GM18868 (cell line): ENCODE measurements at regions not wholly inside any gene's neighbourhood (a gene's known extent, or its start where the extent isn't known, plus 50 kb on each side); places are given as distances from the start of the nearest gene placed in this dataset.

Experiments used
- ATAC-seq: cut with Tn5 transposase; IDR thresholded peaks from one replicate; pipeline ENCODE4 v1.9.1; 2021; ENCODE audit warnings: mild to moderate bottlenecking, moderate library complexity; ENCODE audit not compliant: unreplicated experiment

- ATAC-seq, result no peak
Measured at GRCh38 chr2:235168174-235168979, 216.6 kb downstream of the SH3BP4 start.

DNA sequence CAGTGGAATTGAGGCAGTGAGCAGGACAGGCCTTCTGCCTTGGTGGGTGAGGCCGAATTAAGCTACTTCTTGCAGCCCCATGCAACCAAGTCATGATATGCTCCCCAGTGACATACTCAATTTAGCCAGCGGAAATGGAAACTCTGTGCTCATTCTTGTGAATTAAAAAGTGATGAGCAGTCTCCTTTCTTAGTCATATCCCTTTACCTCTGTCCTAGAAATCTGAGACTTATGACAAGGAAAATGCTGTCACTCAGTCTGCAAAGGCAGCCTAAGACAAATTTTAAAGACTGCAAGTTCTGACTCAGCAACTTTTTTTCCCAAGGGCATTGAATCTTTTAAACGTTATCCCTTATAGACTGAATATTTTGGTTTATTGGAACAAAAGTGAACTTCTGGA is 218.2 kb downstream of the SH3BP4 start:
- no peak for ATAC-seq

GRCh38 chr2:235170536-235171521 is 219.0 kb downstream of the SH3BP4 start:
- ATAC-seq, result no peak

- ATAC-seq, result no peak
Measured at GRCh38 chr2:235171550-235172031, 219.8 kb downstream of the SH3BP4 start.

GRCh38 chr2:235180642-235181041 is 228.8 kb downstream of the SH3BP4 start:
- no peak for ATAC-seq

DNA sequence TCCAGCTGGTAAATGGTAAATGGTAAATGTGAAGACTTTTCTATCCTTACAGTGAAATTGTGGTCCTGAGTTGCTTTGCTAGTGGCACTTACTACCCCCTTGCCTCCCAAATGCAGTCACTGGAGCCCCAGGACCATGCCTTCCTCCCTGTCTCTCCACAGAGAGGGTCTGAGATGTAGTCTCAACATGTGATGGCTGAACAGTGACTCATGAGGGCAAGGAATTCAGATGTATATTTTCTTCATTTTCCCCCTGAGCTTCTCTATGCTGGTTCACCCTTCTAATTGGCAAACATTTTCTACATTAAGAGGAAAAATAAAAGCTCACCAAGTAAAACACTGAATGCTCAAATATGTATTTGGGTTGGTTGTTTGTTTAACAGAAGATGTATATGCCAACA is 232.0 kb downstream of the SH3BP4 start:
- no peak for ATAC-seq

DNA sequence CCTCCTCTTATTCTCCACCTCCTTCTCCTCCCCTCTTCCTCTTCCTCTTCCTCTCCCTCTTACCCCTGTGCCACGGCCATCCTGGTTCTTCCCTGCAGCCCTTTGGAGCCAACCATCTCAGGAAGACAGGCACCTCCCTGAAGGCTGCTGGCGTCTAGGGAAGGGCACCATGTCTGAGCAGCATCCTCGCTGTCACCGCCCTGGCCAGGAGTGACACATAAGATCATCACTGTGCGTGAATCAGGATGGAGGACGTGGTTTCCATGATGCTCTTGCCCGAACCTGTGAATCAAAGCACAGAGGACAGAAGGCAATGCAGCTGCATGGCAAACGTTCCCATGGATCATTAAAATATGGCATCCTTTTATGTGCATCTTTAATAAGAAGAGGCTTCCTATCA is 236.0 kb downstream of the SH3BP4 start:
- ATAC-seq, result no peak

DNA sequence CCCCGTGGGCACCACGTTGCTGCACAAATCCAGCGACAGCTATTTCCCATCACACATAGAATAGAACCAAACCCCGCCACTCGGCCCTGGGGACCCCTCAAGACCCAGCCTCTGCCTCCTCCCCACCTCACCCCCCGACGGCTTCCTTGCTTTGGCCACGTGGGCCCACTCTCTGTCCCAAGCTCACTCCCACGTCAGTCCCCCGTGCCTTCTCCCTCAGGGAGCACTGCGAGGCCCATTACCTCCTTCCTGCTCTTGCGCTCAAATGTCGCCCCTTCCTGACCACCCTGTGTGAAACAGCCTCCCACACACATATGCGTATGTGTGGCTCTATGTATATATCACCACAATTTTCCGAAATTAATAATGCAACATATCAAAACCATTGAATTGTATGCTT is 239.7 kb downstream of the SH3BP4 start:
- no peak for ATAC-seq

DNA sequence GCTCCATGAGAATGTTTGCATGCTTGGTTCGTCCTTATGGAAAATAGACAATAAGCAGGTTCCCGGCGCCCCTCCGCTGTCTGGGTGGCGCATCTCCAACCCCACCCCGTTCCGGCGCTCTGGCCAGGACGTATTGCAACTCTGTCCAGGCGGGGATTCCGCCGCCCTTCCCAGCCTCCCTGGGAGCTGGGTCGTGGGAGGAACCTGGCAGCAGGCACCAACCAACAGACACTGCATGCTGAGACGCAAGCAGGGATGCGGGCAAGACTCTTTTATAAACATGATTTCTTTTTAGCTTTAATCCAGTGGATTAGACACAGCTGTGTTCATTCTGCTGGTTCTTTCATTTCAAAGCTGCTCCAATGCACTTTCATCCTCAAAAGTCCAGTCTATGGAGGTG is 240.2 kb downstream of the SH3BP4 start:
- no peak for ATAC-seq

DNA sequence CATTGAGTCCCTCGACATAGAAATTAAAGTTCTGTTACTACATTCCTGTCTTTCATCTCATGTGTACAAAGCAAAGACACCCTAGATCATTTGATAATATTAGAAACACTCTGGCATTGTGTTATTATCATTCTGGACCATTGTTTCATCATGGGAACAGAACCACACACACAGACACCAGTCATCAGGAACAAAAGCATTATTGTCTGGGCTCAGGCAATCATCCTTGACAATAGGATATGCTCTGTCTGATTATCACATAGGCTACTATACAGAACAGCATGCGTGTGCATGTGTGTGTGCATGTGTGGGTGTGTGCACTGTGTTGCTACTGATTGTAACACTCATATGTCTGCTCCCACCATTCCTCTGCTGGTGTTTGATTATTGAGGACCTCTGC is 242.5 kb downstream of the SH3BP4 start:
- ATAC-seq, result no peak

GRCh38 chr2:235194836-235195235 is 243.0 kb downstream of the SH3BP4 start:
- ATAC-seq, result no peak

GRCh38 chr2:235195921-235196320 is 244.1 kb downstream of the SH3BP4 start:
- ATAC-seq, result no peak

GRCh38 chr2:235199128-235199527 is 247.3 kb downstream of the SH3BP4 start:
- ATAC-seq, result no peak

- ATAC-seq, result no peak
Measured at GRCh38 chr2:235200216-235200615, 248.4 kb downstream of the SH3BP4 start.

- ATAC-seq, result no peak
Measured at GRCh38 chr2:235201756-235202155, 249.9 kb downstream of the SH3BP4 start.

GRCh38 chr2:235204948-235205347 is 253.1 kb downstream of the SH3BP4 start:
- ATAC-seq, result no peak

- no peak for ATAC-seq
Measured at GRCh38 chr2:235206399-235206798, 254.6 kb downstream of the SH3BP4 start.

DNA sequence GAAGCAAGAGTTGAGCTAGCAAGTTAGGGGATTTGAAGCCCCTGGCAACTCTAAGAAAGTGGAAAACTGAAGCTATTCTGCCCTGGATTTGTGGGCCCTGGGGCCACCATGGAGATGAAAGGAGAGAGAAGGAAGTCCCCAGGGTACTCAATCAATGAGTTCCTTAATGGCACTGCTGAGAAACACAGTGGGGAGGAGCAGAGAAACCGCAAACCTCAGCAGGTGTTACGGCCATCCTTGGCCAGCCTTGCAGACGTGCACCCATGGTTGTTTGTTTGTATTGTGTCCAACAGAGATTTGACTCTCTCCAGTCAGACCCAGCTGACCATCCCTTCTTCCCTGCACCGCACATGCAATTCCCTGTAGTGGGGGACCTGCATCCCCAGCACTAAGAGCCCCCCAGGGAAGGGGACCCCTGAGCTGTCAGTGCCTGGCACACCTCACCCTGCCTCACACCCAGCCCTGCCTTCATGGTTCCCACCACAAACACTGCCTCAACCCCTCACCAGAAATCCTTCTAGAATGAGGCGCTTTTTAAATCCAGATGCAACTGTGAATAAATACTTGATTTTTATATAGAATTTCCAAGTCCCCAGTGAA is 255.3 kb downstream of the SH3BP4 start:
- ATAC-seq, result no peak

DNA sequence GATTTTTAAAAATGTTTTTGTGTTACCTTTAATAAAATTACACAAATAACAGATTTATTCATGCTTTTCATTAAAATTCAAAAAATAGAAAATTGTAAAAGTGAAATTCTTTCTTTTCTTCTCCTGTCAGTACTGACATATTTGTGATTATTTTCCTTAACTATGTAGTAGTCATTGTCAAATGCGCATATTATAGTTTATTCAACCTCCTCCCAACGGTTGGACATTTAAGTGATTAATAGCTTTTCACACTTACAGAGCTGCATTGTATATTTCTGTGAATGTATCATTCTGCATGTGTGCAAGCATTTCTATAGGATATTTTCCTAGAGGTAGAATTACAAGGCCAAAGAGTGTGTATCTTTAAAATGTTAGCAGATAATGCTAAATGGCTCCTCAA is 259.2 kb downstream of the SH3BP4 start:
- ATAC-seq, result no peak

DNA sequence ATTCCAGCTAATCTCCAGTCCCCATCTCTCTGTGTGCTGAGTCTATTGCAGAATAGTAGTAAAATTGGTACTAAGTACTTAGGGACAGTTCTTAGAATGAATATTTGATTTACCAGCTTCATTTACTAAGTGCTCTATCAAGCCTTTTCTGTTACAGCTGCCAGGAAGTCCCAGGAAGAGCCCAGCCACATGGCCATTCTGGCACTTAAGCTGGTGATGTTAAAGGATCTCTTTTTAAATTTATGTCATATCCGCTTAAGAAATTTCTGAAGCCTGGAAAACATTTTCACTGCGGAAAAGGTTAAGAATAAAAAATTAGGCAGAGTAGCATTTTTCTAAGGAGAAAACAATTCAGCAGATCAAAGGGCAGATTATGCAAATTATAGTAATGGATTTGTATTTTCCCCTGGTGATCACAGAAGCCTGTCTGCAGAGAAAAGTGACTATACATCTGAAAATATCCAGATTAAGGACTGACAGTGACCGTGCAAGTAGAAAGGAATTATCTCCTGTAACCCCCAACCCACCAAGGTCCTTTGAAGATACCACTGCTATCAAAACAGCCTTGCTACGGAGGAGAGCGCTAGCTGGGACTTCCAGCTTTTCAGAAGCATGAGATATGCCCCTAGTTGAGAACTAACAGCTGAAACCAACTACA is 260.8 kb downstream of the SH3BP4 start:
- no peak for ATAC-seq

GRCh38 chr2:235215248-235215647 is 263.4 kb downstream of the SH3BP4 start:
- ATAC-seq, result no peak
